Karpas-422 (cell line): ENCODE measurements at regions not wholly inside any gene's neighbourhood (a gene's known extent, or its start where the extent isn't known, plus 50 kb on each side); places are given as distances from the start of the nearest gene placed in this dataset.

Source experiments
- DNase-seq: peaks from one replicate; pipeline ENCODE4 v3.0.0-alpha.2; 2015
- H2AFZ ChIP-seq: fragments of 200-600 bp; sonication (generic); 2 replicates; pipeline ENCODE4 v1.6.1; 2014; ENCODE audit warnings: antibody characterized with exemption, low read length, mixed read lengths
- H3K27ac ChIP-seq: fragments of 200-600 bp; sonication (generic); 2 replicates; pipeline ENCODE4 v1.5.1; 2014; ENCODE audit warnings: mild to moderate bottlenecking, low read length, moderate library complexity
- H3K27me3 ChIP-seq: fragments of 200-600 bp; sonication (generic); 2 replicates; pipeline ENCODE4 v1.6.1; 2014; ENCODE audit warnings: low read length, mixed read lengths
- H3K36me3 ChIP-seq: fragments of 200-600 bp; sonication (generic); 2 replicates; pipeline ENCODE4 v1.6.1; 2014; ENCODE audit warnings: low read length, mixed read lengths; ENCODE audit not compliant: insufficient read depth
- H3K4me1 ChIP-seq: fragments of 200-600 bp; sonication (generic); 2 replicates; pipeline ENCODE4 v1.6.1; 2014; ENCODE audit warnings: mild to moderate bottlenecking, low read length, mixed read lengths
- H3K4me2 ChIP-seq: fragments of 200-600 bp; sonication (generic); 2 replicates; pipeline ENCODE4 v1.6.1; 2014; ENCODE audit warnings: low read length, low read depth, mild to moderate bottlenecking; ENCODE audit not compliant: poor library complexity, severe bottlenecking
- H3K4me3 ChIP-seq: fragments of 200-600 bp; sonication (generic); 2 replicates; pipeline ENCODE4 v1.5.1; 2014; ENCODE audit warnings: mild to moderate bottlenecking, antibody characterized with exemption, low read length, mixed read lengths
- H3K79me2 ChIP-seq: fragments of 200-600 bp; sonication (generic); 2 replicates; pipeline ENCODE4 v1.6.1; 2014; ENCODE audit warnings: mild to moderate bottlenecking, low read length, mixed read lengths
- H3K9ac ChIP-seq: fragments of 200-600 bp; sonication (generic); 2 replicates; pipeline ENCODE4 v1.6.0; 2014; ENCODE audit warnings: low read length
- H3K9me2 ChIP-seq: fragments of 200-600 bp; sonication (generic), shearing (Covaris generic); replicated peaks from 2 replicates; pipeline ENCODE4 v1.6.0; 2014; ENCODE audit warnings: mild to moderate bottlenecking, low read length, moderate library complexity; ENCODE audit not compliant: insufficient read depth
- H3K9me3 ChIP-seq: fragments of 300-700, 200-600 bp; sonication (generic); 2 replicates; pipeline ENCODE4 v1.6.1; 2014; ENCODE audit warnings: low read length, mixed read lengths
- H4K20me1 ChIP-seq: fragments of 200-600 bp; sonication (generic); 2 replicates; pipeline ENCODE4 v1.6.1; 2014; ENCODE audit warnings: mild to moderate bottlenecking, antibody characterized with exemption, low read length, low read depth; ENCODE audit not compliant: insufficient read depth

DNA sequence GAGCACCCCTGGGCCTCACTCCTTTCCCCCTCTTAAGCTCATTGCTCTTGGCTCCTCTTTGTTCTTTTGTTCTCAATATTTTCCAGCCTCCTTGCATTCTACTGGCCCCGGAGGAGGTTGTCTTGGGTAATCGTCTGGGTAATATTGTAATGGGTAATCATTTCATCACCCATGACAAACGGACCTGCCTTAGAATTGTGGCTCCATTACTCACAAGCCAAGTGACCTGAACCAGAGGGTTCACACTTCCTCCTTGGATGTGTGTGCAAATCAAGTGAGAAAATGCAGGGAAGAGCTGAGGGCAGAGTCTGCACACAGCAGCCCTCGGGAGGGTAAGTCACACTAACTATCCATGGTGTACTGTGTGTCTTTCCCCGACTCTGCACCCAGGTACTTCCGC is 305.0 kb downstream of the BUD13 start:
- DNase-seq, result no peak

DNA sequence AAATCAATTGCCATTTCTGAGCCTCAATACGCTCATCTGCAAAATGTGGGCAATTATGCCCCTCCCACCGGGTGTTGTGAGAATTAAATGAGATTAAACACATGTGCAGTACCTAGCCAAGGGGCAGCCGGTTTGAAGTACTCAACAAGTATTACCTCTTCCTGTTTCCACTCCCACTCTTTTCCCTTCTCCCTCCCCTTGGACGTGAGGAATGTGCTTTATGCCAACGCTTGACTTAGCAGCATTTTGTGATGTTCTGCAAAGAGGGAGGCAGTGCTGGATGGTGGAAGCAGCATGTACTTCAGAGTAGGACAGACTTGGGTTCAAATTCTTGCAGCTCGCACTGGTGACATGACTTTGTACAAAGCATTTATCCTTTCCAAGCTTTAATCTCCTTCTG is 306.0 kb downstream of the BUD13 start:
- Histone ChIP-seq H3K79me2 (no peaks in the 10 kb centered on the region), H3K4me2 (no peak overlapping the region)

More for the DNA sequence above, 305.0 kb downstream of the BUD13 start:
- Histone ChIP-seq H3K4me2 (no peak overlapping the region), H3K9me2 (no peaks in the 10 kb centered on the region), H3K36me3 (no peaks in the 10 kb centered on the region), H4K20me1 (no peaks in the 10 kb centered on the region), H3K4me3 (no peak overlapping the region), H3K79me2 (no peaks in the 10 kb centered on the region), H3K9ac (no peak overlapping the region), H3K4me1 (no peaks in the 10 kb centered on the region), H3K27ac (no peak overlapping the region), H2AFZ (no peak overlapping the region), H3K27me3 (no peaks in the 10 kb centered on the region), H3K9me3 (no peaks in the 10 kb centered on the region)

DNA sequence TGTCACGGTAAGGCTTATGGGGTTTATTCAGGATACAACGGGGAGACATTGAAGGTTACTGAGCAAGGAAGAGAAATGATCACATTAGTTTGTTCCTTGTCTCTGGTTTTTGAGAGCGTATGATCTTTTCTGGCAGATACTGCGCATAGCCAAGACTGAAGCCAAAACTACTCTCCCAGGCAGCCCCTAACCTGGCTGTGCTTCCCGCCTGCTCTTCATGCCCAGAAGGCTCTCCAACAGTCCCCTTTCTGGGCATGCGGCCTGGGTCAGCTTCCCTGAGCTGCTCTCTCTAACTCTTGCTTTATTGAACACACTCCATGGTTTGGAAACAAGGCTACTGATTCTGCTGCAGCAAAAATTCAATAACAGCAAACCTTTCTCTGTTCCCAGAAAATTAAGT is 306.6 kb downstream of the BUD13 start:
- H3K9me2 ChIP-seq, result no peaks in the 10 kb centered on the region
- no peak overlapping the region for H3K27ac ChIP-seq
- no peaks in the 10 kb centered on the region for H3K4me1 ChIP-seq
- no peaks in the 10 kb centered on the region for H3K79me2 ChIP-seq
- no peak overlapping the region for H2AFZ ChIP-seq
- H4K20me1 ChIP-seq, result no peaks in the 10 kb centered on the region
- DNase-seq, result no peak
- no peak overlapping the region for H3K9ac ChIP-seq
- H3K36me3 ChIP-seq, result no peaks in the 10 kb centered on the region
- H3K4me3 ChIP-seq, result no peak overlapping the region
- no peaks in the 10 kb centered on the region for H3K9me3 ChIP-seq
- no peaks in the 10 kb centered on the region for H3K27me3 ChIP-seq
- H3K4me2 ChIP-seq, result no peak overlapping the region

More for the DNA sequence above, 306.0 kb downstream of the BUD13 start:
- Histone ChIP-seq H3K36me3 (no peaks in the 10 kb centered on the region), H3K4me1 (no peaks in the 10 kb centered on the region), H3K9me3 (no peaks in the 10 kb centered on the region), H3K27ac (no peak overlapping the region), H4K20me1 (no peaks in the 10 kb centered on the region), H3K9ac (no peak overlapping the region), H3K27me3 (no peaks in the 10 kb centered on the region), H2AFZ (no peak overlapping the region), H3K4me3 (no peak overlapping the region), H3K9me2 (no peaks in the 10 kb centered on the region)
- no peak for DNase-seq

DNA sequence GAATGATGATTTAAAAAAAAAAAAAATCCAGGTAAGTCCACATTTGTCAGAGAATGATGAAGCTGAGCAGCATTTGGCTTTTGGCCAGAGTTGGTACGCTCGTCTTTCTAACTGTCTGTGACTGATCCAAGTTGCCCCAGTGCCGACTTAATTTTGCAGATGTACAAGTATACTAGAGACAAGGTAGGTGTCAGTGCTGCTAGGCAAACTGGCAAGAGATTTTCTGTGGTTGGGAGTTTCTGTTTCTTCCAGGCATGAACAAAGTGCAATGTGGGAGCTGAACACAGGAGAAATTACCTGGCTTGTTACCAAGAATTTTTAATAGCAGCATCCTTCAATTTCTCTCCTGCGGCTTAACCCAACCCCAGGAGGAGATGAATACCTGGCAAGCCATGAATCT is 307.7 kb downstream of the BUD13 start:
- no peak overlapping the region for H3K9ac ChIP-seq
- no peak overlapping the region for H2AFZ ChIP-seq

DNA sequence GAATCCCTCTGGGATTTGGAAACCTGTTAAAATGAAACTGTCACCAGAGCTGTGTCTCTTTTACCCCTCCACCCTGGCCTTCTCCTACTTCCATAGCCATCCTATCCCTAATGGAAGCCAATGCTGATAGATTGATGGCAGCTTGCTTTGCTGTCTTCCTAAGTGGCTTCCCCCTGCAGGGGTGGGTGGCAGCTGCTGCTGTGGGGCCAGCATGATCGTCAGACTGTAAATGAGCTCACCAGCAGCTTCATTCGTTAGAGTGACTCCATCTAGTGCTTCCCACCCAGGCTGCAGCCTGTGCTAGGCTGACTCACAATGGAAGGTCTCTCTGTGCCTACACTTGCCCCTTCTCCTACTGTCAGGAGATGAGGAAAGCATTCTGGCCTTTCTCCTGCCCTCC is 311.0 kb downstream of the BUD13 start:
- no peaks in the 10 kb centered on the region for H3K36me3 ChIP-seq
- no peak overlapping the region for H3K9ac ChIP-seq
- no peaks in the 10 kb centered on the region for H4K20me1 ChIP-seq
- H3K9me2 ChIP-seq, result no peaks in the 10 kb centered on the region
- no peaks in the 10 kb centered on the region for H3K9me3 ChIP-seq
- no peak overlapping the region for H3K4me3 ChIP-seq
- no peaks in the 10 kb centered on the region for H3K4me1 ChIP-seq
- DNase-seq, result no peak
- no peak overlapping the region for H2AFZ ChIP-seq
- no peaks in the 10 kb centered on the region for H3K79me2 ChIP-seq
- H3K4me2 ChIP-seq, result no peak overlapping the region
- no peak overlapping the region for H3K27ac ChIP-seq
- H3K27me3 ChIP-seq, result no peaks in the 10 kb centered on the region

More for the DNA sequence above, 307.7 kb downstream of the BUD13 start:
- Histone ChIP-seq H4K20me1 (no peaks in the 10 kb centered on the region), H3K79me2 (no peaks in the 10 kb centered on the region), H3K27ac (no peak overlapping the region), H3K9me3 (no peaks in the 10 kb centered on the region), H3K9me2 (no peaks in the 10 kb centered on the region), H3K4me1 (no peaks in the 10 kb centered on the region), H3K4me3 (no peak overlapping the region), H3K4me2 (no peak overlapping the region), H3K36me3 (no peaks in the 10 kb centered on the region), H3K27me3 (no peaks in the 10 kb centered on the region)
- no peak for DNase-seq

DNA sequence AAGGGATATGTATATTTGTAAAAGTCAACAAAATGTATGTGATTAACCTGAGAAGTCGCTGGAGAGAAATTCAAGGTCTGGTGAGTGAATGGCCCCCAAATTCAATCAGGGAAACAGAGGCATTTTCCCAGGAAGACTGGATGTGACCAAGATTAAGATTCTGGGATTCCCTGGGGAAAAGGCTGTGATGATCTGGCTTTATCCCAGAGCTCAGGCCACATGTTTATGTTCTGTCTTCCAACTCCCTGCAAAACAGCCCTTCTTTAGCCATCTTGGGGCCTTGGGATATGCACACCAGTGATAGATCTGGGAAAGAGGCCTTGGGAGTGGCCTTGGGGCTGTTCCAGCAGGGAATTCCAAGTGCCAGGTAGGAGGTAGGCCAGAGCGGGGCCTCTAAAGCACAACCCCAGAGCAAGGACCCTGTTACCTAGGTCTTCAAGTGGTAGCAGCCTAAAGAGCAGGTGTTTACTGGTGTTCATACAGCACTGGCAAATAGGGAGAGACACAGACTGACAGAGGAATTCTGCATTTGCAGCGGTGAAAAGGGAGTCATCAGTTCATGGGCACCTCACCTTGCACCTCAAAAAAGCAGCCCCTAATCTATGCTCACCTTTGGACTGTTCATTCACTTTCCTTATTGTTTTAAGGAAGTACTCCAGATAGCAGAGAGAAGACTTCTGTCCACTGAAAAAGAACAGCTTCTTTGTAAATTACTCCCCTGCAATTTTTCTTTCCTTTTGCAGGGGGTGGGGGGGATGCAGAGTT is 312.4 kb downstream of the BUD13 start:
- Histone ChIP-seq H4K20me1 (no peaks in the 10 kb centered on the region), H3K9me3 (no peaks in the 10 kb centered on the region), H3K9ac (no peak overlapping the region), H3K4me3 (no peak overlapping the region), H3K4me2 (no peak overlapping the region), H3K36me3 (no peaks in the 10 kb centered on the region), H3K9me2 (no peaks in the 10 kb centered on the region), H3K27me3 (no peaks in the 10 kb centered on the region), H2AFZ (no peak overlapping the region), H3K27ac (no peak overlapping the region), H3K79me2 (no peaks in the 10 kb centered on the region), H3K4me1 (no peaks in the 10 kb centered on the region)
- DNase-seq, result no peak

DNA sequence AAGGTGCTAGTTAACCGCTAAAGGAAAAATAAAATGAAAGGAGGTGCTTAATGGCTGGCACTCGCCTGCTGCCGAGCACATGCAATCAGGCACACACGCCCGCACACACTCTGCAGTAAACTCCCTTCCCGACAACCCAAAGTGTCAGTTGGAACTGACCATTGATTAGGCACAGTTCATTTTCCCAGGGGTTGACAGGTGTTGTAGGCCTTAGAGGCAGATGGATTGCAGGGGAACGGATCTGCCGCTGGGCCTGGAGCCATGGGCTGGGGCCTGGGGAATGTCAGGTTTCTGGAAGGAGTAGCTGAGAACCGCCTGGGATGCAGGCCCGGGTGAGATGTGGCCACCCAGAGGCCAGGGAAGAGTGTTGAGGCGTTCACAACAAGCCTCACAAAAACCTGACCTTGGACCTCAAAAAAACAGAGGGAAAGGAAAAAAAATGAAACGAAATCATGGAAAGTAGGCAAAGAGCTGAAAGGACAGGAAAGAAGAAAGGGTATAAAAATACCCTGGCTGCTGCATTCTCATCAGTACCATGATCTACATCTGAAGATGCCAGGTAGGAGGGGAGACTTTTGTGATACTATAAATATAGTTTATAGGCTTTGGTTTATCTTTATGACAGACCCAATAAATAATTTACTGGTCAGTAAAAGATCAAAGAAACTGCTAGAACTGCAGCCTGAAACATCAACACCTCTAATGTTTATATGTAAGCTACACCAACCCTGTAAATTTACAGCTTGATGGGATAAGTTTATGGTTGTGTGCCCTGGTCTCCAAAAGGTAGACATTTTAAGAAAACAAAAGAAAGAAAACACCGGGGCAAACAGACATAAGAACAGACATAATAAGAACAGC is 313.4 kb downstream of the BUD13 start:
- no peak overlapping the region for H2AFZ ChIP-seq

DNA sequence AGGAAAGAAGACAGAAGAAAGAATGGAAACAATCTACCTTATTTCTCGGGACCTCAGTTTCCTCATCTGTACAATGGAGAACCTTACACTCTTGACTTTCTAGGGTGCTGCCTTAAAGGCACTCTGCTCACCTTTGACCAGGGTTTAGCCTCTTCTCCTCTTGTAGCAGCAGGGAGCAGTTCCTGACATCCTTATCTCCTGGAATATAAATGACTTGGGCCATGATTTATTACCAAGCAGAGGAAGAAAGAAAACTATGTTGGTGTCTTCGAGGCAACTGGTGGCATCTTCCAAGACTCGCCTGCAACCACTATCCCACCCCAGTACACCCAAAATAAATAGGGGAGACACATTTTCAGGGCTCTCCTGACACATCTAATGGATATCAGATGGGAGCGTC is 314.2 kb downstream of the BUD13 start:
- H3K4me2 ChIP-seq, result no peak overlapping the region
- no peaks in the 10 kb centered on the region for H3K36me3 ChIP-seq
- no peaks in the 10 kb centered on the region for H3K27me3 ChIP-seq

More for the DNA sequence above, 313.4 kb downstream of the BUD13 start:
- H4K20me1 ChIP-seq, result no peaks in the 10 kb centered on the region
- H3K36me3 ChIP-seq, result no peaks in the 10 kb centered on the region
- H3K4me2 ChIP-seq, result no peak overlapping the region
- no peak overlapping the region for H3K9ac ChIP-seq
- H3K4me1 ChIP-seq, result no peaks in the 10 kb centered on the region
- no peaks in the 10 kb centered on the region for H3K9me3 ChIP-seq
- no peak overlapping the region for H3K4me3 ChIP-seq
- no peak overlapping the region for H3K27ac ChIP-seq
- no peak for DNase-seq
- H3K27me3 ChIP-seq, result no peaks in the 10 kb centered on the region
- H3K9me2 ChIP-seq, result no peaks in the 10 kb centered on the region
- no peaks in the 10 kb centered on the region for H3K79me2 ChIP-seq

More for the DNA sequence above, 314.2 kb downstream of the BUD13 start:
- no peak overlapping the region for H2AFZ ChIP-seq
- no peak for DNase-seq
- no peaks in the 10 kb centered on the region for H4K20me1 ChIP-seq
- no peaks in the 10 kb centered on the region for H3K9me3 ChIP-seq
- no peaks in the 10 kb centered on the region for H3K9me2 ChIP-seq
- H3K27ac ChIP-seq, result no peak overlapping the region
- H3K4me3 ChIP-seq, result no peak overlapping the region
- H3K9ac ChIP-seq, result no peak overlapping the region
- H3K4me1 ChIP-seq, result no peaks in the 10 kb centered on the region
- no peaks in the 10 kb centered on the region for H3K79me2 ChIP-seq
